Activated naive CD4-positive, alpha-beta T cell treated with anti-CD3 and anti-CD28 coated beads, Interleukin-2, amount 10 ng/mL, durations not matched to agents 7 days and 5 days (primary cell): ENCODE measurements at regions not wholly inside any gene's neighbourhood (a gene's known extent, or its start where the extent isn't known, plus 50 kb on each side); places are given as distances from the start of the nearest gene placed in this dataset.
"Not testable (repeated sequence)": the region's sequence is repeated elsewhere in the genome, so short reads cannot be mapped to it uniquely, and the experiment has no call there.

ENCODE experiments used
- CTCF ChIA-PET: fragments of 350-600 bp; sonication (Branson Sonifier 250); formaldehyde crosslinking; loops from one replicate; lab custom pipeline; 2021; ENCODE audit warnings: antibody characterized with exemption; lab: Charles Lee
- DNase-seq: peaks from one replicate; pipeline ENCODE4 v3.0.0-alpha.2; 2020
- H3K27ac Mint-ChIP-seq: one replicate; pipeline ENCODE4 v1.8.0; 2021; ENCODE audit warnings: mild to moderate bottlenecking, moderate library complexity, mixed read lengths
- H3K27me3 Mint-ChIP-seq: one replicate; pipeline ENCODE4 v1.8.0; 2021; ENCODE audit warnings: mild to moderate bottlenecking, mixed read lengths
- H3K36me3 Mint-ChIP-seq: one replicate; pipeline ENCODE4 v1.8.0; 2021; ENCODE audit warnings: mixed read lengths
- H3K4me1 Mint-ChIP-seq: one replicate; pipeline ENCODE4 v1.8.0; 2021; ENCODE audit warnings: mixed read lengths
- H3K4me3 Mint-ChIP-seq: one replicate; pipeline ENCODE4 v1.8.0; 2021; ENCODE audit warnings: mild to moderate bottlenecking, moderate library complexity, mixed read lengths
- H3K9me3 Mint-ChIP-seq: one replicate; pipeline ENCODE4 v1.8.0; 2021; ENCODE audit warnings: mixed read lengths

DNA sequence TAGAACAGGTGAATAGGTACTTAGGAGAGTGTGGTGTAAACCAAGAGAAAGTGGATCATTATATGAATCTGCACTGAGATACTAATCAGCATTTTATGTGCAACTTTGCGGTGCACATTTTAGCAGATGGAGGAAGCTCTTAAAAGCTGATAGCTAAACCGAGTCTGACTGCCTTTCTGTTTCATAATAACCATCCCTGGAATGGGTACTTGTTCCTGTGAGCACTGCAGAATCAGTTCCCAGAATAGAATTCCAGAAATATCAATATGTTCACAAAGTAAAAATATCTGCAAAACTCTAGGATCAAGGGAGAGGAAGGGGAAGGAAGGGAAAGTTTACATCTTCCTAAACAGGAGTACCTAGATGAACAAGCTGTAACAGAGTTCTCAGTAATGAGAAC, 432.2 kb upstream of the HNRNPA3 start:
- Mint-ChIP-seq H3K4me1 (peaks cover 9% of the 10 kb centered on the region), H3K4me3 (no peak overlapping the region), H3K9me3 (peaks cover 18% of the 10 kb centered on the region), H3K36me3 (peaks cover 3% of the 10 kb centered on the region), H3K27me3 (peaks cover 3% of the 10 kb centered on the region), H3K27ac (no peak overlapping the region)
- CTCF ChIA-PET: no interaction called here
- DNase-seq: no peak

DNA sequence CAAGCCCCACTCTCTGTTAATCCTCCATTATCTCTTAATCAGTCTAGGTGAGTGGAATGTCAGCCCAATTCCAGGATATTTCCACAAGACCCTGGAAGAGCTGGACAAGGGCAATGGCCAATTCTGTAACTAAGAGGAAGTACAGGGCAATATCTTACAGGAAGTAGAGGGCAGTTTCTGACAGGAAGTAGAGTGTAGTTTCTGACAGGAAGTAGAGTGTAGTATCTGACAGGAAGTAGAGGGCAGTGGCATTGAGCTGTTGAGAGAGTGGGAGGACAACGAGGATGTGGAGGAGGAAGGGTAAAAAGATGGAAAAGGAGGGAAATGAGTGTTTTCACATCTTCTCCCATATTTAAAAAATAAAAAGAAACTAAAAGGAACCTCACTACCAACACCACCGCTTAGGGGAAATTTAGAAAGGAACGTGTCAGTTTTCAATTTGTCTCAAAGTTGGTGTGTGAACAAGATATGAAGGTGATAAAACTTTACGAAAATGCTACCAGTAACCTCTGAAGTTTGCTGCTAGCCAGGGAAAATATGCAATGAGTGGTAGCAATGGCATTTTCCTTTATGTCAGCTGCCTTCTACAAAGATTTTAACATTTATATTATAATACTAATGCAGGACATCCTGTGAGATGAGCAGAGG, 430.9 kb upstream of the HNRNPA3 start:
- H3K4me3 Mint-ChIP-seq: no peak overlapping the region
- DNase-seq: no peak
- H3K9me3 Mint-ChIP-seq: peaks cover 18% of the 10 kb centered on the region
- peak overlapping the region; percentile 2 for H3K27ac Mint-ChIP-seq
- CTCF ChIA-PET: interaction anchor here (0.7 kb wide), 1 partner anchor 27 kb away, joined by 3 read pairs; no protein-coding TSS in a partner anchor
- H3K36me3 Mint-ChIP-seq: peaks cover 3% of the 10 kb centered on the region
- peaks cover 9% of the 10 kb centered on the region for H3K4me1 Mint-ChIP-seq
- peaks cover 6% of the 10 kb centered on the region for H3K27me3 Mint-ChIP-seq

DNA sequence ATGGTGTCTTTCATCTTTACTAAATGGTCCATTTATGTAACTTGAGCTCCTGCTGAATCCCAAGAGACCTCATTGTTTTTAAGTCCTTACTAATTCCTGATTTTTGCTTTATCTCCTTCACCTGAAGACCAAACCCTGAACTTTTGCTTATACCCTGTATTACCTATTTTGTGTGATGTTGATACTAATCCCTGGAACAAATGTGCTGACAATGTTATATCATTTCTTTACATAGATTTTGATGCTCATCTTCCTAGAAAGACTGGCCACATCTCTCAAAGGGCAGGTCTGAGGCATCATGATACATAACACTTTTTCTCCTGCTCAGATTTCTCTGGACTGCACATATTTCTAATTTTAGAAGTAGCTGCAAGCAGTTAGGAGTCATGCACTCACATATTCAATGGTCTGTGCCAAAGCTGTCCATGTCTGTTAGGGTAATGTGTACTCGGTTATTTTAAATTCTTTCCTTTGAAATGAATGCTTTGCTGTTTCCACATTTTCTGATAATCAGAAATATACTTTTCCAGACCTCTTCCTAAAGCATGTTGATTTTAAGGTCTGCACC, 427.9 kb upstream of the HNRNPA3 start:
- CTCF ChIA-PET: interaction anchor here (2.1 kb wide), 1 partner anchor 30 kb away, joined by 5 read pairs; no protein-coding TSS in a partner anchor
- peaks cover 7% of the 10 kb centered on the region for H3K27me3 Mint-ChIP-seq
- peaks cover 18% of the 10 kb centered on the region for H3K9me3 Mint-ChIP-seq
- peaks cover 3% of the 10 kb centered on the region for H3K36me3 Mint-ChIP-seq
- H3K27ac Mint-ChIP-seq: no peak overlapping the region
- DNase-seq: no peak
- no peak overlapping the region for H3K4me3 Mint-ChIP-seq
- H3K4me1 Mint-ChIP-seq: peaks cover 9% of the 10 kb centered on the region

DNA sequence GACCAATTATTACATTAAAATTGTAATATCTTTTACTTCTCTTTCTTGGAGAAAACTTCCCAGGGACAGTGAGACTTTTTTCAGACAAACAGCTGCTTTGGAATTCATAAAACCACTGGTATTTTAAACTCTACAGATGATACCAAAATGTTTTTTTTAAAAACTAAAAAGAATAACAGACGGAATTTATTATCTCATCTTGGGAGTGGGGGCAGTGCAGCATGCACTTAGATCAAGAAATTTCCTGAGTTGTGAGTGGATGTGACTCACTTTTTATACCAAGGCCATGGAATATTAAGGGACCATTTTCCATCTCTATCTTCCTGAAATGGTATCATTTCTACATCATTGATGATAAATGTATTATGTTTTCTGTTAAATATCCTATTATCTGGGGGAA, 422.8 kb upstream of the HNRNPA3 start:
- CTCF ChIA-PET: no interaction called here
- Mint-ChIP-seq H3K27me3 (peaks cover 20% of the 10 kb centered on the region), H3K36me3 (no peaks in the 10 kb centered on the region)

DNA sequence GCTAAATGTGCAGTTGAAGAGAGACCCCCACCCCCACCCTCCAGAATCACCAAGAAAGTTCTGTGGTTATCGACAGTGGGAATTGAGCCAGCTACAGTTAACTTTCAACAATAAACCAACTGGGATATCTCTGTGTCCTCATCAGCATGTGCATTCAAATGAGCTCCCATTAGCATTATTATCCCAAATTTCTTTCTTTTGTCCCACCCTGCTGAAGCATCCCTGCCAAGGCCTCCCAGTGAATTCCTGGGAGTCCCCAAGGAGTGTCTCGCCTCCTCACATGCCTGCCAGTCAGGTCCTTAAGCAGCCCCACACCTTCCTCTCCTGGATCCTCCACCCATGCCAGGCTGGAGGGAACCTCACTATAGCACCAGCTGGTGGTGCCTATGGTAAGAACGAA, 422.1 kb upstream of the HNRNPA3 start:
- no peak overlapping the region for H3K4me3 Mint-ChIP-seq
- peaks cover 20% of the 10 kb centered on the region for H3K27me3 Mint-ChIP-seq
- H3K9me3 Mint-ChIP-seq: no peaks in the 10 kb centered on the region
- DNase-seq: no peak
- H3K4me1 Mint-ChIP-seq: no peaks in the 10 kb centered on the region
- CTCF ChIA-PET: no interaction called here
- no peak overlapping the region for H3K27ac Mint-ChIP-seq
- no peaks in the 10 kb centered on the region for H3K36me3 Mint-ChIP-seq

More for the DNA sequence above, 422.8 kb upstream of the HNRNPA3 start:
- no peaks in the 10 kb centered on the region for H3K9me3 Mint-ChIP-seq
- no peak overlapping the region for H3K4me3 Mint-ChIP-seq
- no peaks in the 10 kb centered on the region for H3K4me1 Mint-ChIP-seq
- DNase-seq: no peak
- H3K27ac Mint-ChIP-seq: no peak overlapping the region

DNA sequence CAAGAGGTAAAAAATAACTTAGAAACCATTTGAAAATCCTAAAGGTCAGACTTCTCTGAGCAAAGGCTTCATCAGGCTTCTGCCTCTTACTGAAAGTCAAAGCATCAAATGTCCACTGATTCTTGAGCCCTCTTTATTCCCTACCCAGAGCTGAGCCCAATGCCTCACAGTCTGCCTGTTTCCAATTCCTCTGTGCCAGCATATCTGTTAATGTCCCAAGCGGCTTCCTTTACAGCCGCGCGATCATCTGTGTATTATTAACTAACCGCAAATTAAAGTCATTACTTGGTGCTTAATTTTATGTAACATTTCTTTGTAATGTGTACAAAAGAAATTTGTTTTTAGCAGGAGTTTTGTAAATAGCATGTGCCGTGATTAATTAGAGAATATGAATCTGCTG, 418.8 kb upstream of the HNRNPA3 start:
- H3K36me3 Mint-ChIP-seq: no peaks in the 10 kb centered on the region
- no peaks in the 10 kb centered on the region for H3K9me3 Mint-ChIP-seq
- H3K4me3 Mint-ChIP-seq: no peak overlapping the region
- no peak overlapping the region for H3K27ac Mint-ChIP-seq
- H3K4me1 Mint-ChIP-seq: no peaks in the 10 kb centered on the region
- no peak for DNase-seq
- peaks cover 12% of the 10 kb centered on the region for H3K27me3 Mint-ChIP-seq
- CTCF ChIA-PET: no interaction called here

DNA sequence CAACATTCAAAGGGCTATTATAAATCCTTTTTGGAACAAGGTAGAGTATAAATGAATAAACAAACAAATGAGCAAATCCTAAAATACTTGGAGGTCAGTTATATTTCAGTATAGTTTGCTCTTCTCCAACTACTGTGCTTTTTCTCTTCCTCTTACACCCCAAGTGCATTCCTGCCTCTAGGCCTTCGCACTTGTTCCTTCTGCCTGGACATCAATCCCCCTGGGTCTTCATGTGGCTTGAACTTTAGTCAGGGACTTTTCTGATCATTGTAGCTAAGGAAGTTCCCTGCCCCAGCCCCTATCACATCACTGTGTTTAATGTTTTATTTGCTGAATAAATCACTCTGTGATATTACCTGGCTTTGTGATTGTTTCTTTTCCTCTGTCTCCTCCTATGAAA, 418.2 kb upstream of the HNRNPA3 start:
- Mint-ChIP-seq H3K27me3 (peaks cover 12% of the 10 kb centered on the region), H3K27ac (no peak overlapping the region), H3K36me3 (no peaks in the 10 kb centered on the region), H3K9me3 (no peaks in the 10 kb centered on the region), H3K4me1 (no peaks in the 10 kb centered on the region), H3K4me3 (no peak overlapping the region)
- DNase-seq: no peak
- CTCF ChIA-PET: no interaction called here

DNA sequence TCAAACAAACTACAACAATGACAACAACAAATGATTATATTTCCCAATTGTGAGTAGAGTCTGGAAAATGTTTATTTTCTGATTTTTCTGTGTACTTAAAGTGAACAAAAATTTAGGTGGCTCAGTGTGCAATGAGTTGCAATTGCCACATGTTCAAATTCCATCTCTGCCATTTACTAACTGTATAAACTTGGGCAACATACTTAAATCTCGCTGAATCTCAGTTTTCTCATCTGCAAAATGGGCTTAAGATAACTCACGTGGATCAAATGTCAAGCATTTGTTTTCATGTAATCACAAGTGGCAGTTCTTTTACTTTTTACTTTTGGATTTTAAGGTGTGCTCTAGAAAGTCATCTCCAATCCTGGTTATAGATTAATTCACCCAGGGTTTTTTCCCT, 416.8 kb upstream of the HNRNPA3 start:
- DNase-seq: no peak
- H3K27ac Mint-ChIP-seq: no peak overlapping the region
- H3K4me3 Mint-ChIP-seq: no peak overlapping the region
- CTCF ChIA-PET: interaction anchor here (0.7 kb wide), 1 partner anchor 1537 kb away, joined by 4 read pairs; no protein-coding TSS in a partner anchor
- no peaks in the 10 kb centered on the region for H3K36me3 Mint-ChIP-seq
- H3K4me1 Mint-ChIP-seq: no peaks in the 10 kb centered on the region
- peaks cover 8% of the 10 kb centered on the region for H3K27me3 Mint-ChIP-seq
- H3K9me3 Mint-ChIP-seq: no peaks in the 10 kb centered on the region

DNA sequence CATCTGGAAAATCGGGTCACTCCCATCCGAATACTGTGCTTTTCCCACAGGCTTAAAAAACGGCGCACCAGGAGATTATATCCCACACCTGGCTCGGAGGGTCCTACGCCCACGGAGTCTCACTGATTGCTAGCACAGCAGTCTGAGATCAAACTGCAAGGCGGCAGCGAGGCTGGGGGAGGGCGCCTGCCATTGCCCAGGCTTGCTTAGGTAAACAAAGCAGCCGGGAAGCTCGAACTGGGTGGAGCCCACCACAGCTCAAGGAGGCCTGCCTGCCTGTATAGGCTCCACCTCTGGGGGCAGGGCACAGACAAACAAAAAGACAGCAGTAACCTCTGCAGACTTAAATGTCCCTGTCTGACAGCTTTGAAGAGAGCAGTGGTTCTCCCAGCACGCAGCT, 415.9 kb upstream of the HNRNPA3 start:
- not testable (repeated sequence) for H3K27me3 Mint-ChIP-seq, DNase-seq, H3K36me3 Mint-ChIP-seq, H3K4me1 Mint-ChIP-seq, H3K4me3 Mint-ChIP-seq, H3K9me3 Mint-ChIP-seq, H3K27ac Mint-ChIP-seq
- CTCF ChIA-PET: interaction anchor here (0.7 kb wide), 1 partner anchor 1536 kb away, joined by 4 read pairs; no protein-coding TSS in a partner anchor

DNA sequence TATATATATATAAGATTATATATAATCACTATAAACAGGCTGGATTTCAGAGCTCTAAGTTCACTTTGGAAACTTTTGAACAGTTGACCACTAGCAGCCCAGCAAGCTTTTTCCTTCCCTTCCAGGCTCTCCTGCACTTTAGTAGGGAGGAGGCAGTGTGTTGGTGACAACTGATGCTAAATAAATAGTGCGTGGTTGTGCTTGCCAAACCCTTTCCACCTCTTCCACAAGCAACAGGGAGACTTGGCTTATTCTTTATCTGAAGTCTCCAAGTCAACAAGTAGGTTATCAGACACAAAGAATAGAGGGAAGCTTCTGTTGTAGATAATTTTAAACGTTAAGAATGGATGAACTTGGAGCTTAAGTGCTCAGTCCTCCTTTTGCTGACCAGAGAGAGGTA, 408.2 kb upstream of the HNRNPA3 start:
- no peaks in the 10 kb centered on the region for H3K9me3 Mint-ChIP-seq
- no peaks in the 10 kb centered on the region for H3K36me3 Mint-ChIP-seq
- no peak overlapping the region for H3K27ac Mint-ChIP-seq
- no peak for DNase-seq
- no peak overlapping the region for H3K4me3 Mint-ChIP-seq
- CTCF ChIA-PET: interaction anchor here (1.4 kb wide), 1 partner anchor 10 kb away, joined by 6 read pairs; no protein-coding TSS in a partner anchor
- peaks cover 7% of the 10 kb centered on the region for H3K27me3 Mint-ChIP-seq
- H3K4me1 Mint-ChIP-seq: no peaks in the 10 kb centered on the region

DNA sequence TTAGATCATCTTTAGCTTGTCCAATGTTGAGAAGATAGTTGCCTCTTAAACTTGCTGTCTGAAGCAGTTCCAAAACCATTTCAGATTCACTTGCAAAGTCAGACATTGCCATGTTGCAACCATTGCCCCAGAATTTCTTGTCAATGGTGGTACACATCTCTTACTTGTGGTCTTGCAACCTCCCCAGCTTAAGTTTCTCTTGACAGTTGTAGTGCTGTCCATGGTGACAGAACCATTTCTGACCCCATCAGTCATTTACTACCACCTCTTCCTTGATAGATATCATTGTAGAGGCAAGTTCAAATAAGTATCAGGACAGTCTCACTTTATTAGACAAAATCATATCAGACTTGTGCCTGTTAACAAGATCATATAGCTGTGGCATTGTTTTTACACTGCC, 407.2 kb upstream of the HNRNPA3 start:
- Mint-ChIP-seq H3K27ac (no peak overlapping the region), H3K36me3 (no peaks in the 10 kb centered on the region), H3K9me3 (no peaks in the 10 kb centered on the region), H3K4me1 (no peaks in the 10 kb centered on the region), H3K27me3 (peaks cover 10% of the 10 kb centered on the region), H3K4me3 (no peak overlapping the region)
- CTCF ChIA-PET: interaction anchor here (1.4 kb wide), 1 partner anchor 9 kb away, joined by 6 read pairs; no protein-coding TSS in a partner anchor
- no peak for DNase-seq

DNA sequence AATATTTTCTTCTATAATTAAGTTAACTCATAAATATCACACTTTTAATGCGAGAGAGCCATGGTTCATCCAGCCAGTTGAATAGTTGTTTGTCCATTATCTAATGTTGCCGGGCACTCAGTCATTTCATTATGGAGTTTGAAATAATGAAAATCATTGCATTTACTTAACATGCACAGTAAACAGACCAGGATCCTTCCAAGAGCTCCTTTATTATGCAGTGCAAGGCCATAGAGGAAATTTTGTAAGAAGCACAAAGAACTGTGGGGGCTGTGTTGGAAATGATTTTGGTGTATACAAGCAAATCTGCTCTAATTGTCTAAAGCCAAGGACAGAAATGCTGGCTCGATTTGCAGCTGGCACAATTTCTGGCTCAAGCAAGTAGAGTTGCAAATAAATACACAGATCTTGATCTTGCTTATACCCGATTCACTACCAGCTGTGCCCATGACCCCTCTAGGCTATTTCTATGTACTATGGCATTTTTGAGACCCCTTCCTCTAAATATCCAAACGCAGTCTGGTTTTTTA, 400.3 kb upstream of the HNRNPA3 start:
- H3K27ac Mint-ChIP-seq: no peak overlapping the region
- no peaks in the 10 kb centered on the region for H3K9me3 Mint-ChIP-seq
- no peak for DNase-seq
- CTCF ChIA-PET: interaction anchor here (0.8 to 3.2 kb wide), 6 partner anchors 10 to 336 kb away, joined by 3 to 23 read pairs (median 4); no protein-coding TSS in a partner anchor
- H3K4me3 Mint-ChIP-seq: no peak overlapping the region
- H3K27me3 Mint-ChIP-seq: peaks cover 5% of the 10 kb centered on the region
- no peaks in the 10 kb centered on the region for H3K36me3 Mint-ChIP-seq
- H3K4me1 Mint-ChIP-seq: peaks cover 7% of the 10 kb centered on the region

DNA sequence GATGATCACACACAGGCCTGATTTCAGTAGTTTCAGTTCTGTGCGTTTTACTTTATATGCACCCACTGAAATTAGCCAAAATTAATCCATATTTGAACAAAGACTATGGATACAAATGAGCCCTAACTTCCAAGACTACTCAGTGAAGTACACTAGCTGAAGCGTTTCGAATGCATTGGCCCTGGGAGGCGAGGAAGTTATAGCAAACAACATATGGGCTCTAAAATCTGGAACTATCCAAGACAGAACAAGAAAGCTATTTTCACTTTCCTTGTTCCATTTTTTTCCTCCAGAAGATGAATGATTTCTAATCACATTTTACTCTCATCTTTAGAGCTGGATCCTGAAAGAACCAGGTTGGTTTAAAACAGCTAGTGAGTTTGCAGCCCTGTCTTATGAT, 399.4 kb upstream of the HNRNPA3 start:
- Mint-ChIP-seq H3K4me1 (peaks cover 7% of the 10 kb centered on the region), H3K27me3 (peaks cover 5% of the 10 kb centered on the region), H3K27ac (no peak overlapping the region), H3K9me3 (no peaks in the 10 kb centered on the region), H3K36me3 (no peaks in the 10 kb centered on the region), H3K4me3 (no peak overlapping the region)
- CTCF ChIA-PET: interaction anchor here (0.8 to 3.2 kb wide), 12 partner anchors 9 to 686 kb away, joined by 3 to 23 read pairs (median 4); no protein-coding TSS in a partner anchor
- no peak for DNase-seq

DNA sequence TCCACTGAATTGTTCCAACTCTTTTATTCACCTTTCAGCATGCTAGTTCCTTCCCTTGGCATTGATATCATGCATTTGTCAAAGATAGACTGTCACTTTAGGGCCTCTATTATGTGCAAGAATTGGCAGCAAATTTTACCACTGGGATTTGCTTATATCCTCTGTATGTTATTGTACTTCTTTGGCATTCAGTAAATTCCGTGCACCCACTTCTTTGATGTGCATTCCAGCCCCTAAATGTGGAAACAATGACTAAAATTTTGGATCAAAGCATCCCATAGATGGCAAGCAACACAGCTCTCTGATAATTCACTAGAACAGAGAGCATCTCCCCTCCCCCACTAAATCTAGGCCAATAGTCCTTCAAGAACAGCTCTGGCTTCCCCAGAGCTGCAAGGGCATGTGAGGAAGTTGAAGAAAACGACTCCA, 399.0 kb upstream of the HNRNPA3 start:
- Mint-ChIP-seq H3K27me3 (peaks cover 5% of the 10 kb centered on the region), H3K27ac (no peak overlapping the region), H3K4me1 (peaks cover 7% of the 10 kb centered on the region), H3K4me3 (no peak overlapping the region), H3K36me3 (no peaks in the 10 kb centered on the region), H3K9me3 (no peaks in the 10 kb centered on the region)
- no peak for DNase-seq
- CTCF ChIA-PET: interaction anchor here (0.8 to 3.2 kb wide), 15 partner anchors 9 to 686 kb away, joined by 3 to 23 read pairs (median 5); no protein-coding TSS in a partner anchor
